Mammary epithelial cell (primary cell): ENCODE measurements at regions not wholly inside any gene's neighbourhood (a gene's known extent, or its start where the extent isn't known, plus 50 kb on each side); places are given as distances from the start of the nearest gene placed in this dataset.

Experiments
- CTCF ChIP-seq, 2 donors: IDR thresholded peaks in 1 of 2; conservative IDR thresholded peaks in 1 of 2; 2 replicates each; pipeline ENCODE4 v1.5.1; 2011 to 2012; ENCODE audit warnings: inconsistent platforms in 2 of 2, low read length in 2 of 2, mild to moderate bottlenecking in 2 of 2, control low read depth in 1 of 2, low read depth in 1 of 2; ENCODE audit not compliant: insufficient read depth in 1 of 2; ENCODE audit errors: extremely low read depth in 1 of 2
- EZH2 ChIP-seq: IDR thresholded peaks from 2 replicates; pipeline ENCODE4 v1.6.1; 2012; ENCODE audit warnings: low read length, inconsistent platforms, borderline replicate concordance

GRCh38 chrX:45850775-45851433 is 650.2 kb upstream of the DIPK2B start:
- no peak for TF ChIP-seq CTCF (conservative IDR thresholded peaks at IDR 0.05 in 1 of 2, IDR thresholded peaks at IDR 0.05 in 1 of 2; ENCODE audit: extremely low read depth in 1 of 2, insufficient read depth in 1 of 2, low read depth in 1 of 2, low read length in 2 of 2)
- no peak for TF ChIP-seq EZH2
